Glutamatergic neuron (in vitro differentiated cells): ENCODE measurements at regions not wholly inside any gene's neighbourhood (a gene's known extent, or its start where the extent isn't known, plus 50 kb on each side); places are given as distances from the start of the nearest gene placed in this dataset.

ENCODE experiments used
- DNase-seq: peaks from one replicate; pipeline ENCODE4 v3.0.0; 2022
- H3K27ac Mint-ChIP-seq: one replicate; pipeline ENCODE4 v1.8.0; 2020; ENCODE audit warnings: mild to moderate bottlenecking, mixed read lengths, inconsistent platforms; ENCODE audit not compliant: unreplicated experiment
- H3K27me3 Mint-ChIP-seq: one replicate; pipeline ENCODE4 v1.8.0; 2020; ENCODE audit warnings: mild to moderate bottlenecking, moderate library complexity, mixed read lengths, inconsistent platforms; ENCODE audit not compliant: unreplicated experiment
- H3K36me3 Mint-ChIP-seq: one replicate; pipeline ENCODE4 v1.8.0; 2020; ENCODE audit warnings: mild to moderate bottlenecking, mixed read lengths, inconsistent platforms; ENCODE audit not compliant: unreplicated experiment
- H3K4me1 Mint-ChIP-seq: one replicate; pipeline ENCODE4 v1.8.0; 2020; ENCODE audit warnings: mild to moderate bottlenecking, low read depth, mixed read lengths, inconsistent platforms; ENCODE audit not compliant: unreplicated experiment
- H3K4me3 Mint-ChIP-seq: one replicate; pipeline ENCODE4 v1.8.0; 2020; ENCODE audit warnings: mild to moderate bottlenecking, mixed read lengths, inconsistent platforms; ENCODE audit not compliant: unreplicated experiment
- H3K9me3 Mint-ChIP-seq: one replicate; pipeline ENCODE4 v1.8.0; 2020; ENCODE audit warnings: mild to moderate bottlenecking, moderate library complexity, mixed read lengths, inconsistent platforms; ENCODE audit not compliant: unreplicated experiment
- CTCF ChIP-seq: fragments of 200-600 bp; sonication (generic); IDR thresholded peaks from one replicate; pipeline ENCODE4 v1.5.0; 2021; ENCODE audit not compliant: partially characterized antibody, unreplicated experiment

GRCh38 chr3:189566550-189567130, 64.5 kb upstream of the TP63 start:
- no peak overlapping the region for H3K4me3 Mint-ChIP-seq
- no peaks in the 10 kb centered on the region for H3K4me1 Mint-ChIP-seq
- DNase-seq = no peak
- no peaks in the 10 kb centered on the region for H3K27me3 Mint-ChIP-seq
- TF ChIP-seq CTCF = no peak
- H3K27ac Mint-ChIP-seq = no peak overlapping the region
- no peaks in the 10 kb centered on the region for H3K36me3 Mint-ChIP-seq
- H3K9me3 Mint-ChIP-seq = no peaks in the 10 kb centered on the region

- H3K27me3 Mint-ChIP-seq = no peaks in the 10 kb centered on the region
- H3K4me1 Mint-ChIP-seq = no peaks in the 10 kb centered on the region
- H3K27ac Mint-ChIP-seq = no peak overlapping the region
- DNase-seq = no peak
- no peaks in the 10 kb centered on the region for H3K9me3 Mint-ChIP-seq
- no peak for TF ChIP-seq CTCF
- H3K36me3 Mint-ChIP-seq = no peaks in the 10 kb centered on the region
- H3K4me3 Mint-ChIP-seq = no peak overlapping the region
These were observed 63.9 kb upstream of the TP63 start for GRCh38 chr3:189567322-189567721.

- no peaks in the 10 kb centered on the region for H3K4me1 Mint-ChIP-seq
- no peak overlapping the region for H3K27ac Mint-ChIP-seq
- H3K27me3 Mint-ChIP-seq = no peaks in the 10 kb centered on the region
These were observed 63.3 kb upstream of the TP63 start for GRCh38 chr3:189567766-189568420.

GRCh38 chr3:189568961-189569360, 62.2 kb upstream of the TP63 start:
- Mint-ChIP-seq H3K9me3 (no peaks in the 10 kb centered on the region), H3K36me3 (no peaks in the 10 kb centered on the region), H3K4me1 (no peaks in the 10 kb centered on the region), H3K27me3 (peaks cover 1% of the 10 kb centered on the region), H3K27ac (no peak overlapping the region), H3K4me3 (no peak overlapping the region)
- DNase-seq = no peak
- no peak for TF ChIP-seq CTCF

More at GRCh38 chr3:189567766-189568420, 63.3 kb upstream of the TP63 start:
- H3K36me3 Mint-ChIP-seq = no peaks in the 10 kb centered on the region
- DNase-seq = no peak
- no peak overlapping the region for H3K4me3 Mint-ChIP-seq
- H3K9me3 Mint-ChIP-seq = no peaks in the 10 kb centered on the region
- TF ChIP-seq CTCF = no peak

GRCh38 chr3:189569473-189569872, 61.7 kb upstream of the TP63 start:
- TF ChIP-seq CTCF = no peak
- Mint-ChIP-seq H3K27me3 (peaks cover 1% of the 10 kb centered on the region), H3K36me3 (no peaks in the 10 kb centered on the region), H3K4me1 (no peaks in the 10 kb centered on the region), H3K4me3 (no peak overlapping the region), H3K9me3 (no peaks in the 10 kb centered on the region), H3K27ac (no peak overlapping the region)
- DNase-seq = no peak
